Stomach (tissue), 8 donors: ENCODE measurements at regions not wholly inside any gene's neighbourhood (a gene's known extent, or its start where the extent isn't known, plus 50 kb on each side); places are given as distances from the start of the nearest gene placed in this dataset.
"Not testable (repeated sequence)": the region's sequence is repeated elsewhere in the genome, so short reads cannot be mapped to it uniquely, and the experiment has no call there.

Experiments
- DNase-seq, 2 donors: peaks; one replicate each; pipeline versions ENCODE4 v3.0.0 to v3.0.0-alpha.2; 2013 to 2019
- H3K27ac ChIP-seq, 5 donors: fragments of 200-600 bp in 4 of 5; sonication (generic) in 4 of 5; one replicate each; pipeline ENCODE4 v1.5.1; 2013 to 2019; ENCODE audit warnings: mild to moderate bottlenecking in 1 of 5, moderate library complexity in 1 of 5
- H3K27me3 ChIP-seq, 3 donors: fragments of 200-600 bp; sonication (generic); one replicate each; pipeline ENCODE4 v1.5.1; 2017 to 2019; ENCODE audit warnings: mixed run types in 1 of 3
- H3K36me3 ChIP-seq, 4 donors: fragments of 200-600 bp; sonication (generic); 1 replicate in 3 of 4; 2 replicates in 1 of 4; pipeline ENCODE4 v1.5.1; 2016 to 2019
- H3K4me1 ChIP-seq, 4 donors: fragments of 200-600 bp; sonication (generic); one replicate each; pipeline ENCODE4 v1.5.1; 2016 to 2019
- H3K4me3 ChIP-seq, 4 donors: fragments of 200-600 bp; sonication (generic) in 3 of 4; one replicate each; pipeline ENCODE4 v1.5.1; 2016 to 2019; ENCODE audit warnings: mild to moderate bottlenecking in 1 of 4
- H3K9me3 ChIP-seq, 4 donors: fragments of 200-600 bp; sonication (generic); one replicate each; pipeline ENCODE4 v1.5.1; 2016 to 2019
- EP300 ChIP-seq: sonication (generic); formaldehyde crosslinking; IDR thresholded peaks from one replicate; pipeline ENCODE4 v1.6.1; 2017; ENCODE audit warnings: antibody characterized with exemption
- POLR2A ChIP-seq, 4 donors: fragments of 450-650 bp; IDR thresholded peaks; one replicate each; pipeline ENCODE4 v1.6.1; 2016; ENCODE audit warnings: antibody characterized with exemption in 4 of 4, control low read depth in 2 of 4, mild to moderate bottlenecking in 1 of 4, moderate library complexity in 1 of 4
- POLR2AphosphoS5 ChIP-seq, 3 donors: sonication (generic); formaldehyde crosslinking; IDR thresholded peaks; one replicate each; pipeline ENCODE4 v1.6.1; 2016; ENCODE audit warnings: antibody characterized with exemption in 3 of 3
- WGBS, 5 donors: extraction: QIAGEN DNeasy Blood & Tissue Kit in 3 of 5; methylation state at CpG; one replicate each; pipeline versions ENCODE4 v1.1.5 to v1.1.7; 2013 to 2018; 5-methylcytosine and 5-hydroxymethylcytosine counted together
- intact Hi-C: fragments of 100-400 bp; cut with DNase I; formaldehyde crosslinking; loops from one replicate; pipeline ENCODE4 v1.15.1; 2023; ENCODE audit warnings: low total_unique reads
- TF ChIP-seq, protein P1 (sequence below), 7 experiments: fragments of 450-650 bp in 4 of 7; fragments of 200-600 bp in 3 of 7; sonication (generic) in 3 of 7; IDR thresholded peaks; one replicate each; pipeline ENCODE4 v1.5.1; 2016 to 2019; ENCODE audit warnings: antibody characterized with exemption in 7 of 7, control low read depth in 2 of 7, mild to moderate bottlenecking in 1 of 7
- donor health status: healthy with polysubstance abuse.
- donor health status: Bipolar disorder and iron deficiency.
- donor health status: healthy.

- H3K4me3 ChIP-seq = no peak overlapping the region
- H3K9me3 ChIP-seq = no peaks in the 10 kb centered on the region
- TF ChIP-seq EP300 = no peak
- TF ChIP-seq POLR2AphosphoS5 (IDR thresholded peaks at IDR 0.05) = no peak
- no peak for TF ChIP-seq POLR2A (IDR thresholded peaks at IDR 0.05)
- TF ChIP-seq, protein P1, sequence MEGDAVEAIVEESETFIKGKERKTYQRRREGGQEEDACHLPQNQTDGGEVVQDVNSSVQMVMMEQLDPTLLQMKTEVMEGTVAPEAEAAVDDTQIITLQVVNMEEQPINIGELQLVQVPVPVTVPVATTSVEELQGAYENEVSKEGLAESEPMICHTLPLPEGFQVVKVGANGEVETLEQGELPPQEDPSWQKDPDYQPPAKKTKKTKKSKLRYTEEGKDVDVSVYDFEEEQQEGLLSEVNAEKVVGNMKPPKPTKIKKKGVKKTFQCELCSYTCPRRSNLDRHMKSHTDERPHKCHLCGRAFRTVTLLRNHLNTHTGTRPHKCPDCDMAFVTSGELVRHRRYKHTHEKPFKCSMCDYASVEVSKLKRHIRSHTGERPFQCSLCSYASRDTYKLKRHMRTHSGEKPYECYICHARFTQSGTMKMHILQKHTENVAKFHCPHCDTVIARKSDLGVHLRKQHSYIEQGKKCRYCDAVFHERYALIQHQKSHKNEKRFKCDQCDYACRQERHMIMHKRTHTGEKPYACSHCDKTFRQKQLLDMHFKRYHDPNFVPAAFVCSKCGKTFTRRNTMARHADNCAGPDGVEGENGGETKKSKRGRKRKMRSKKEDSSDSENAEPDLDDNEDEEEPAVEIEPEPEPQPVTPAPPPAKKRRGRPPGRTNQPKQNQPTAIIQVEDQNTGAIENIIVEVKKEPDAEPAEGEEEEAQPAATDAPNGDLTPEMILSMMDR (IDR thresholded peaks at IDR 0.05) = no peak
- WGBS, 5 donors = 52 to 70% (median 62%) methylated on average over 1 of the region's 1 CpG
- no peak overlapping the region for H3K27ac ChIP-seq
- no peak for DNase-seq
- H3K27me3 ChIP-seq = no peaks in the 10 kb centered on the region
- H3K36me3 ChIP-seq = no peaks in the 10 kb centered on the region
- H3K4me1 ChIP-seq = no peaks in the 10 kb centered on the region
- intact Hi-C loops = no loop called here
Observed at GRCh38 chr6:112413780-112414179, 66.7 kb downstream of the RFPL4B start.

DNA sequence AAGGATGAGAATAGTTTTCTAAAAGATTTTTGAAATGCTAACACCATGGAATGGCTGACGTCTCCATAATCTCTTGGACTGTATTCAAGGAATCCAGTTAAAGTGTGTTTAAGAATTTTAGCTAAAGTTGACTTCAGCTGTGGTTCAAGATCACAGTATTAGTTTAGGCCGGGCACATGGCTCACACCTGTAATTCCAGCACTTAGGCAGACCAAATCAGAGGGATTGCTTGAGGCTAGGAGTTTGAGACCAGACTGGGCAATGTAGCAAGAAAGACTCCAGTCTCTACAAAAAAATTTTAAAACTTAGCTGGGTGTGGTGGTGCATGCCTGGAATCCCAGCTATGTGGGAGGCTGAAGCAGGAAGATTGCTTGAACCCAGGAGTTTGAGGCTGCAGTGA lies 68.2 kb downstream of the RFPL4B start:
- WGBS, 5 donors = 46 to 62% (median 60%) methylated on average over 2 of the region's 2 CpGs
- H3K4me1 ChIP-seq = no peaks in the 10 kb centered on the region
- intact Hi-C loops = no loop called here
- no peaks in the 10 kb centered on the region for H3K36me3 ChIP-seq
- no peaks in the 10 kb centered on the region for H3K9me3 ChIP-seq
- DNase-seq = no peak
- no peak overlapping the region for H3K27ac ChIP-seq
- TF ChIP-seq EP300 = no peak
- TF ChIP-seq POLR2AphosphoS5 (IDR thresholded peaks at IDR 0.05) = no peak
- TF ChIP-seq POLR2A (IDR thresholded peaks at IDR 0.05) = no peak
- TF ChIP-seq, protein P1 (IDR thresholded peaks at IDR 0.05) = no peak
- no peaks in the 10 kb centered on the region for H3K27me3 ChIP-seq
- H3K4me3 ChIP-seq = no peak overlapping the region

DNA sequence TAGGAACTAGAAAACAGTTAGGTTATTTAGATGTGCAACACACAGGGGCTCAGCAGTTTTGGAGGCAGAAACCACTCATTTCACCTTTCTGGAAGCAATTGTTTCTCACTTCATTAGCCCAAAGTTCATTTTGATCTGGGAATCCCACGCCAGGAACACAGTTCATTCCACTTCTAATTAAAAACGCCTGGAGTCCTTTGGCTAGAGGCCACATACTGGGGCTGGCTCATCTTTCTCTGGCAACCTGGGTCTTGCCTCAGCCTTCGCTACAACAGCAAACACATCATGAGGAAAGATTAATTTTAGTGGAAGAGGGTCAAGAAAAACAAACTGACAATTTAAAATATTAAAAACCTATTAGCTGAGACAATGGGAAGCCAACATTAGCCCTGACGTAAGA lies 69.7 kb downstream of the RFPL4B start:
- Histone ChIP-seq H3K4me3 (no peak overlapping the region), H3K4me1 (no peaks in the 10 kb centered on the region), H3K27ac (no peak overlapping the region), H3K36me3 (no peaks in the 10 kb centered on the region), H3K9me3 (no peaks in the 10 kb centered on the region), H3K27me3 (no peaks in the 10 kb centered on the region)
- no peak for TF ChIP-seq EP300
- no peak for TF ChIP-seq POLR2A (IDR thresholded peaks at IDR 0.05)
- TF ChIP-seq, protein P1 (IDR thresholded peaks at IDR 0.05) = no peak
- TF ChIP-seq POLR2AphosphoS5 (IDR thresholded peaks at IDR 0.05) = no peak
- DNase-seq = no peak
- 69 to 90% (median 84%) methylated on average over 4 of the region's 4 CpGs for WGBS, 5 donors
- intact Hi-C loops = no loop called here

DNA sequence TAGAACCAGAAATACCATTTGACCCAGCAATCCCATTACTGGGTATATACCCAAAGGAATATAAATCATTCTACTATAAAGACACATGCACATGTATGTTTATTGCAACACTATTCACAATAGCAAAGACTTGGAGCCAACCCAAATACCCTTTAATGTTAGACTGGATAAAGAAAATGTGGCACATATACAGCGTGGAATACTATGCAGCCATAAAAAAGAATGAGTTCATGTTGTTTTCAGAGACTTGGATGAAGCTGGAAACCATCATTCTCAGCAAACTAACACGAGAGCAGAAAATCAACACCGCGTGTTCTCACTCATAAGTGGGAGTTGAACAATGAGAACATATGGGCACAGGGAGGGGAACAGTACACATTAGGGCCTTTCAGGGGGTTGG lies 79.9 kb downstream of the RFPL4B start:
- H3K36me3 ChIP-seq, intact Hi-C loops, H3K9me3 ChIP-seq, DNase-seq, H3K27ac ChIP-seq, H3K4me3 ChIP-seq, H3K4me1 ChIP-seq, H3K27me3 ChIP-seq: not testable (repeated sequence)
- WGBS, 5 donors = 92 to 94% (median 92%) methylated on average over 4 of the region's 4 CpGs

DNA sequence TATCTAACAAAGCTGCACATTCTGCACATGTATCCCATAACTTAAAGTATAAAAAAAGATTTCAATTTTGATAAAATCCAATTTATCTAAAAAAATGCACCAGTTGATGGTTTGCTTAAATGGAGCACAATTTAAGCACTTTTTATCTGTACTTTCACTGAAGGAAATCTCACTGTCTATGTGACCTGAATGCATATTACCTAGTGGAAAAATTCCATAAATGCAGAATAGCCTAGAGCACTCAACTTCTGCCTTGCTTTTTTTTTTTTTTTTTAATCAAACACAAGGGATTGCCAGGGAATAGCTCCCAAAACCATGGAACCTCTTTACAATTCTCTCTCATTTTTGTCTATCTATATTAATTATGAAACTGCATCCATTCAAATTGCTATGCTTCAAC lies 80.4 kb downstream of the RFPL4B start:
- H3K4me1 ChIP-seq = peaks cover 0 to 6% (median 5%) of the 10 kb centered on the region in 4 donors
- H3K27ac ChIP-seq = no peak overlapping the region
- no peak for DNase-seq
- intact Hi-C loops = no loop called here
- no peak overlapping the region for H3K4me3 ChIP-seq
- no peaks in the 10 kb centered on the region for H3K27me3 ChIP-seq
- TF ChIP-seq, protein P1 (IDR thresholded peaks at IDR 0.05) = no peak
- TF ChIP-seq EP300 (no peak), POLR2A (IDR thresholded peaks at IDR 0.05) (no peak), POLR2AphosphoS5 (IDR thresholded peaks at IDR 0.05) (no peak)
- no peaks in the 10 kb centered on the region for H3K9me3 ChIP-seq
- no peaks in the 10 kb centered on the region for H3K36me3 ChIP-seq
